Lower lobe of right lung (tissue), 2 donors: ENCODE measurements at regions not wholly inside any gene's neighbourhood (a gene's known extent, or its start where the extent isn't known, plus 50 kb on each side); places are given as distances from the start of the nearest gene placed in this dataset.

ENCODE experiments used
- ATAC-seq, 2 donors: fragments of 200-7000 bp; cut with Tn5 transposase; one replicate each; pipeline ENCODE4 v1.9.1; 2020 to 2022; ENCODE audit warnings: mild to moderate bottlenecking in 2 of 2, moderate library complexity in 2 of 2
- DNase-seq: peaks from one replicate; pipeline ENCODE4 v3.0.0-alpha.2; 2020
- H3K27ac ChIP-seq: fragments of 200-600 bp; one replicate; pipeline ENCODE4 v1.8.0; 2022
- H3K27me3 ChIP-seq: fragments of 200-600 bp; one replicate; pipeline ENCODE4 v1.8.0; 2022; ENCODE audit warnings: low read depth
- H3K36me3 ChIP-seq: fragments of 200-600 bp; one replicate; pipeline ENCODE4 v1.8.0; 2022; ENCODE audit warnings: mild to moderate bottlenecking
- H3K4me1 ChIP-seq: fragments of 200-600 bp; one replicate; pipeline ENCODE4 v1.8.0; 2022
- H3K4me3 ChIP-seq: fragments of 200-600 bp; one replicate; pipeline ENCODE4 v1.8.0; 2022; ENCODE audit warnings: mild to moderate bottlenecking
- H3K9me3 ChIP-seq: fragments of 200-600 bp; one replicate; pipeline ENCODE4 v1.8.0; 2022
- intact Hi-C: fragments of 100-400 bp; cut with DNase I; formaldehyde crosslinking; loops from one replicate; pipeline ENCODE4 v1.11.0; 2022
- TF ChIP-seq, protein P1 (sequence below): fragments of 200-600 bp; IDR thresholded peaks from one replicate; pipeline ENCODE4 v1.8.0; 2022; ENCODE audit warnings: antibody characterized with exemption, mild to moderate bottlenecking
- donor health status: DM: no; HTN: yes; CAD: no; lungs with severe emphysema.

DNA sequence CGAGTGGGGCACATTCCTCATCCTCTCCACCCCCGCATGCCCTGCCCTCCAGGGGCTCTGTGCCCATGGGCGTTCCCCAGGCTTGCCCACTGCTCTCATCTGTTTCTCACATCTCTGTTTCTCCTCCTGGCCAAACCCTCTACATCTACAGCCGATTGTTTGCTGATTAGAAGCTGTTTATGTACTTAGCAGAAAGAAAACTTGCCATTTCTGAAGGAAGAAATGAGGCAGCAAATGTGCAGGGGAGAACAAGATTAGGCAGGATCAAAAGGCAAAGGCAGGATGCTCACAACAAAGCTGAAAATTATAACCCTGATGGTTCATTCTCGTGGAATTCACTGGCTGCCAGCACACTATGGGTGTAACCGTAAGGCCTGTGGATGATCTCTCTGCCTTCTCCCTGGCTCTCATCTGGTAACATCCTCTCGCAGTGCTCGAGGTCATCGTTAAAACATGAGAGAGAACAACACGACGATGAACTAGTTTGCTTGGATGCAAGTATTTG lies 111.6 kb upstream of the KLF14 start:
- Histone ChIP-seq H3K27ac (no peak overlapping the region), H3K4me1 (no peaks in the 10 kb centered on the region), H3K36me3 (no peaks in the 10 kb centered on the region), H3K9me3 (no peaks in the 10 kb centered on the region), H3K27me3 (no peaks in the 10 kb centered on the region), H3K4me3 (no peak overlapping the region)
- ATAC-seq: no peak
- no peak for DNase-seq
- TF ChIP-seq, protein P1, sequence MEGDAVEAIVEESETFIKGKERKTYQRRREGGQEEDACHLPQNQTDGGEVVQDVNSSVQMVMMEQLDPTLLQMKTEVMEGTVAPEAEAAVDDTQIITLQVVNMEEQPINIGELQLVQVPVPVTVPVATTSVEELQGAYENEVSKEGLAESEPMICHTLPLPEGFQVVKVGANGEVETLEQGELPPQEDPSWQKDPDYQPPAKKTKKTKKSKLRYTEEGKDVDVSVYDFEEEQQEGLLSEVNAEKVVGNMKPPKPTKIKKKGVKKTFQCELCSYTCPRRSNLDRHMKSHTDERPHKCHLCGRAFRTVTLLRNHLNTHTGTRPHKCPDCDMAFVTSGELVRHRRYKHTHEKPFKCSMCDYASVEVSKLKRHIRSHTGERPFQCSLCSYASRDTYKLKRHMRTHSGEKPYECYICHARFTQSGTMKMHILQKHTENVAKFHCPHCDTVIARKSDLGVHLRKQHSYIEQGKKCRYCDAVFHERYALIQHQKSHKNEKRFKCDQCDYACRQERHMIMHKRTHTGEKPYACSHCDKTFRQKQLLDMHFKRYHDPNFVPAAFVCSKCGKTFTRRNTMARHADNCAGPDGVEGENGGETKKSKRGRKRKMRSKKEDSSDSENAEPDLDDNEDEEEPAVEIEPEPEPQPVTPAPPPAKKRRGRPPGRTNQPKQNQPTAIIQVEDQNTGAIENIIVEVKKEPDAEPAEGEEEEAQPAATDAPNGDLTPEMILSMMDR: no peak
- intact Hi-C loops: no loop called here

DNA sequence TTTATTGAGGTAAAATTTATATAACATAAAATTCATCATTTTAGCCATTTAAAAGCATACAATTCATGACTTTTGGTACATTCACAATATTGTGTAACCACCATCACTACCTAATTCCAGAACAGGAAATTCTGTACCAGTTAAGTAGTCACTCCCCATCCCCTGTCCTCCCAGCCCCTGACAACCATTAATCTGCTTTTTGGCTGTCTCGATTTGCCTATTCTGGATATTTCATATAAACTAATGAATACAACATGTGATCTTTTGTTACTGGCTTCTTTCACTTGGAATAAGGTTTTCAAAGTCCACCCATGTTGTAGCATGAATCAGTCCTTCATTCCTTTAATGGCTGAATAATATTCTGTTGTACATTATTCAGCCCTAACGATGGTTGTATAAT lies 115.6 kb upstream of the KLF14 start:
- no peak overlapping the region for H3K4me3 ChIP-seq
- no peaks in the 10 kb centered on the region for H3K27me3 ChIP-seq
- no peaks in the 10 kb centered on the region for H3K4me1 ChIP-seq
- DNase-seq: no peak
- no peaks in the 10 kb centered on the region for H3K36me3 ChIP-seq
- ATAC-seq: no peak
- H3K9me3 ChIP-seq: no peaks in the 10 kb centered on the region
- intact Hi-C loops: no loop called here
- TF ChIP-seq, protein P1: no peak
- no peak overlapping the region for H3K27ac ChIP-seq

DNA sequence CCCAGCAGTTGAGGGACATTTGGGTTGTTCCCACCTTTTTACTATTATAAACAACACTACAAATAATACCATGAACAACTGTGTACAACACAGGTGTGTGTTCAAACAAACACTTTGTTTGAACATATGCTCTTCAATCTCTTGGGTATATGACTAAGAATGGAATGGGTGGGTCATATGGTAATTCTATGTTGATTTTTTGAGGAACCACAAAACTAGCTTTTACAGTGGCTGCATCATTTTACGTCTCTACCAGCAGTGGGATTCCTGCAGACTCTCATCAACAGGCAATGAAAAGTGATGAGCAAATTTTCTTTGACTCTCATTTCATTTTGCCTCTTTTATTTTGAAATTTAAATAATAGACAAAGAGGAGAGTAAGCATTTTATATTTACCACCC lies 116.9 kb upstream of the KLF14 start:
- ATAC-seq: no peak
- H3K4me3 ChIP-seq: no peak overlapping the region

DNA sequence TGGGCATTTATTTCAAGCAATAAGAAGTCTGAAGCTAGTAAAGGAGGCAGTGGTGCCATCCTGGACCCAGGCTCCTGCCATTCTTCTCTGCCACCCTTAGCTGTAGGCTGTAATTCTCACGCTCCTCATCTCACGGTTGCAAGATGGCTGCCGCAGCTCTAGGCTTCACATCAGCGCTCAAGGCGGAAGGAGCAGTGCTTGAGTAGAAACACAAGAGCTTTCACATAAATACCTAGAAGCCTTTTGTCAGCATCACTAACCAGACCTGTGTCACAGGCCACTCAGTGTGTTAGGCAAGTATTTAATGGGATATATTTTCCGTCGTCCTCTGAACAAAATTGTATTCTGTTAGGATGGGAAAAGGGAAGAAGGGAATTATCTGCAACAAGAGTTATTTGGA lies 118.9 kb upstream of the KLF14 start:
- H3K9me3 ChIP-seq: peaks cover 19% of the 10 kb centered on the region
- H3K27ac ChIP-seq: no peak overlapping the region
- ATAC-seq (no peak), DNase-seq (no peak)
- peaks cover 9% of the 10 kb centered on the region for H3K36me3 ChIP-seq
- H3K4me1 ChIP-seq: no peaks in the 10 kb centered on the region
- H3K4me3 ChIP-seq: no peak overlapping the region
- TF ChIP-seq, protein P1: no peak
- H3K27me3 ChIP-seq: no peaks in the 10 kb centered on the region
- intact Hi-C loops: no loop called here

More for the DNA sequence above, 116.9 kb upstream of the KLF14 start:
- H3K9me3 ChIP-seq: peaks cover under 1% of the 10 kb centered on the region
- no peak for DNase-seq
- TF ChIP-seq, protein P1: no peak
- no peak overlapping the region for H3K27ac ChIP-seq
- H3K4me1 ChIP-seq: no peaks in the 10 kb centered on the region
- peaks cover 4% of the 10 kb centered on the region for H3K36me3 ChIP-seq
- intact Hi-C loops: no loop called here
- H3K27me3 ChIP-seq: no peaks in the 10 kb centered on the region

DNA sequence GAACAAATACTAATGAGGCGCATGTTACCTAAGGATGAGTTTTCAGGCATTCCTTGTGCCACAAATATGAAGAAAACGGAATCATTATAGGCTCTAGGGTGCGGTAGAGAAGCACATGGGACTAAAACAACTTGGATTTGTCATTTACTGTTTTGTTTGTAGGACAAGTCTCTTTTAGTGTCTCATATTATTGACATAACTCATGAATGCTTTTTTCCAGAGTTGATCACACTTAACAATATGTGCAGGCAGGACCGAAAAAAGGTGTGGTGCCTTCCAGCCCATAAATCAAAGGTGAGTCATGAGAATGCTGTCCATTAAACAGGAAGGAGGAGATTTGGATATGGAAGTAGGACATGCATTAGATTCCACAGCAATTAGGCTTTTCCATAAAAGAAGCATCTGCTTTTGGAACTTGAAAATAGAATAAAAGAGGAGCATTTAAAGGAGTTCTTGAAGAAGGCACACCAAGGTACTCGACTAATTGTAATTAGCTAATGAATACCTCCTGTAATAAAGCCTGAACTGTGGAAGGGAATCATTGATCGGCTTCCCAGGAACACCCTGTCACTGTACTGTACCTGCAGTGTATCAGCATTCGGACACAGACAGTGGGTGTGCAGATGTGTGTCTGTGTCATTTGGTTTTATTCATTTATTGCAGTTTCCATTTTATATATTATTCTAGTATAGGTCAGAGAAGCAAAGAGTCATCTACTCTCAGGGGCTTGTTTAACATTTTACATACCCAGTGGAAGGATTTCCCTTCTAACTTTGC lies 119.7 kb upstream of the KLF14 start:
- ATAC-seq (no peak), DNase-seq (no peak)
- no peak overlapping the region for H3K27ac ChIP-seq

More for the DNA sequence above, 119.7 kb upstream of the KLF14 start:
- TF ChIP-seq, protein P1: no peak
- intact Hi-C loops: no loop called here
- Histone ChIP-seq H3K27me3 (no peaks in the 10 kb centered on the region), H3K4me3 (no peak overlapping the region), H3K4me1 (no peaks in the 10 kb centered on the region), H3K36me3 (peaks cover 9% of the 10 kb centered on the region), H3K9me3 (peaks cover 27% of the 10 kb centered on the region)
